Mammary epithelial cell (primary cell): ENCODE measurements at regions not wholly inside any gene's neighbourhood (a gene's known extent, or its start where the extent isn't known, plus 50 kb on each side); places are given as distances from the start of the nearest gene placed in this dataset.

ENCODE experiments used
- CTCF ChIP-seq, 2 donors: IDR thresholded peaks in 1 of 2; conservative IDR thresholded peaks in 1 of 2; 2 replicates each; pipeline ENCODE4 v1.5.1; 2011 to 2012; ENCODE audit warnings: inconsistent platforms in 2 of 2, low read length in 2 of 2, mild to moderate bottlenecking in 2 of 2, control low read depth in 1 of 2, low read depth in 1 of 2; ENCODE audit not compliant: insufficient read depth in 1 of 2; ENCODE audit errors: extremely low read depth in 1 of 2
- EZH2 ChIP-seq: IDR thresholded peaks from 2 replicates; pipeline ENCODE4 v1.6.1; 2012; ENCODE audit warnings: low read length, inconsistent platforms, borderline replicate concordance

- no peak for TF ChIP-seq CTCF (conservative IDR thresholded peaks at IDR 0.05 in 1 of 2, IDR thresholded peaks at IDR 0.05 in 1 of 2; ENCODE audit: extremely low read depth in 1 of 2, insufficient read depth in 1 of 2, low read depth in 1 of 2, low read length in 2 of 2)
- no peak for TF ChIP-seq EZH2
These were observed 633.5 kb downstream of the KCNJ3 start for GRCh38 chr2:155332016-155332415.
